ENCODE measurements at regions not wholly inside any gene's neighbourhood (a gene's known extent, or its start where the extent isn't known, plus 50 kb on each side); places are given as distances from the start of the nearest gene placed in this dataset.
A peak's percentile ranks its signal among the peaks of the same experiment; 100 is the strongest.

- no peak overlapping the region for H3K4me2 ChIP-seq (ENCODE audit: low read length, poor library complexity, severe bottlenecking)
- H3K14ac ChIP-seq (ENCODE audit: low read length in 2 of 2), result no peak overlapping the region
- no peaks in the 10 kb centered on the region for H3K27me3 ChIP-seq (ENCODE audit: control insufficient read depth in 1 of 2, insufficient read depth in 1 of 2, low read length in 2 of 2)
- no peak for DNase-seq
- H3K18ac ChIP-seq (ENCODE audit: low read depth in 1 of 2, low read length in 2 of 2), result no peak overlapping the region
- no peak overlapping the region for H3K9ac ChIP-seq (ENCODE audit: low read length)
- no peak overlapping the region for H3K27ac ChIP-seq (ENCODE audit: low read length, poor library complexity, severe bottlenecking)
- H2AK5ac ChIP-seq (ENCODE audit: low read length, severe bottlenecking), result no peak overlapping the region
- no peak overlapping the region for H2BK12ac ChIP-seq (ENCODE audit: low read length in 2 of 2)
- no peak overlapping the region for H3K23ac ChIP-seq (ENCODE audit: low read length in 2 of 2)
- H3K9me3 ChIP-seq (ENCODE audit: control insufficient read depth, low read length), result no peaks in the 10 kb centered on the region
- H2BK5ac ChIP-seq (ENCODE audit: low read depth, low read length, poor library complexity, severe bottlenecking), result no peak overlapping the region
- no peaks in the 10 kb centered on the region for H3K4me1 ChIP-seq (ENCODE audit: control insufficient read depth, insufficient read depth, low read depth, low read length)
- H2AFZ ChIP-seq (ENCODE audit: low read depth, low read length), result no peak overlapping the region
- no peak overlapping the region for H3K4me3 ChIP-seq (ENCODE audit: insufficient read depth in 1 of 2, low read depth in 1 of 2, low read length in 2 of 2)
- WGBS, result 91% methylated on average over 6 of the region's 6 CpGs
- H2BK120ac ChIP-seq (ENCODE audit: low read depth, low read length), result no peak overlapping the region
- no peak overlapping the region for H4K91ac ChIP-seq (ENCODE audit: low read length)
- no peaks in the 10 kb centered on the region for H3K79me1 ChIP-seq (replicated peaks; ENCODE audit: low read length, poor library complexity, severe bottlenecking)
- H4K8ac ChIP-seq (ENCODE audit: low read length), result no peak overlapping the region
- H3K4ac ChIP-seq (ENCODE audit: low read depth in 1 of 2, low read length in 2 of 2), result no peak overlapping the region
- no peaks in the 10 kb centered on the region for H3K36me3 ChIP-seq (ENCODE audit: control insufficient read depth in 1 of 2, insufficient read depth in 2 of 2, low read depth in 1 of 2, low read length in 2 of 2)
- no peak overlapping the region for H2BK15ac ChIP-seq (ENCODE audit: low read depth, poor library complexity, severe bottlenecking)
These were observed 1147.1 kb upstream of the LRRTM3 start for GRCh38 chr10:65778753-65779152.

- no peak overlapping the region for H2BK120ac ChIP-seq (ENCODE audit: low read depth, low read length)
- no peak overlapping the region for H3K18ac ChIP-seq (ENCODE audit: low read depth in 1 of 2, low read length in 2 of 2)
- no peak overlapping the region for H3K14ac ChIP-seq (ENCODE audit: low read length in 2 of 2)
- H2BK15ac ChIP-seq (ENCODE audit: low read depth, poor library complexity, severe bottlenecking), result no peak overlapping the region
- H3K4me2 ChIP-seq (ENCODE audit: low read length, poor library complexity, severe bottlenecking), result no peak overlapping the region
- H3K4ac ChIP-seq (ENCODE audit: low read depth in 1 of 2, low read length in 2 of 2), result no peak overlapping the region
- no peak overlapping the region for H4K8ac ChIP-seq (ENCODE audit: low read length)
- H3K4me1 ChIP-seq (ENCODE audit: control insufficient read depth, insufficient read depth, low read depth, low read length), result no peaks in the 10 kb centered on the region
- peak overlapping the region; percentile 70 for H4K91ac ChIP-seq (ENCODE audit: low read length)
- H3K27me3 ChIP-seq (ENCODE audit: control insufficient read depth in 1 of 2, insufficient read depth in 1 of 2, low read length in 2 of 2), result no peaks in the 10 kb centered on the region
- H2BK12ac ChIP-seq (ENCODE audit: low read length in 2 of 2), result no peak overlapping the region
- H3K9me3 ChIP-seq (ENCODE audit: control insufficient read depth, low read length), result no peaks in the 10 kb centered on the region
- H3K27ac ChIP-seq (ENCODE audit: low read length, poor library complexity, severe bottlenecking), result no peak overlapping the region
- H3K23ac ChIP-seq (ENCODE audit: low read length in 2 of 2), result no peak overlapping the region
- H3K9ac ChIP-seq (ENCODE audit: low read length), result no peak overlapping the region
- no peak overlapping the region for H2AFZ ChIP-seq (ENCODE audit: low read depth, low read length)
- WGBS, result 92% methylated on average over 5 of the region's 5 CpGs
- H3K79me1 ChIP-seq (replicated peaks; ENCODE audit: low read length, poor library complexity, severe bottlenecking), result no peaks in the 10 kb centered on the region
- no peak overlapping the region for H2BK5ac ChIP-seq (ENCODE audit: low read depth, low read length, poor library complexity, severe bottlenecking)
- H3K4me3 ChIP-seq (ENCODE audit: insufficient read depth in 1 of 2, low read depth in 1 of 2, low read length in 2 of 2), result no peak overlapping the region
- H3K36me3 ChIP-seq (ENCODE audit: control insufficient read depth in 1 of 2, insufficient read depth in 2 of 2, low read depth in 1 of 2, low read length in 2 of 2), result no peaks in the 10 kb centered on the region
- no peak overlapping the region for H2AK5ac ChIP-seq (ENCODE audit: low read length, severe bottlenecking)
- no peak for DNase-seq
These were observed 1145.9 kb upstream of the LRRTM3 start for GRCh38 chr10:65779985-65780384.

DNA sequence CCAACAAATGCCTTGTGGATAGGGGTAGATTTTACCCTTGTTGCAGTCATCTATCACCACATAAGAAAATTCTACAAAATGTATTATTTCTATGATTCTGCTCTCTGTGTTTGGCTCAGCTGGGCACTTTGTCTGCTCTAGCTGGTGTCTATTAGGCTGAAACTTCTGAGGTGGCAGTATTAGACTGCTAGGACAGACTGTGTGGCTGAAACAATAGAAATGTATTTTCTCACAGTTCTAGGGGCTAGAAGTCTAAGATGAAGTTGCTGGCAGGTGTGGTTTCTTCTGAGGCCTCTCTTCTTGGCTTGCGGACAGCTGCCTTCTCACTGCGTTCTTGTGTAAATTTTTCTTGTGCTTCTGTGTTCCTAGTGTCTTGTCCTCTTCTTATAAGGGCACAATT is 1139.6 kb upstream of the LRRTM3 start:
- H3K36me3 ChIP-seq (ENCODE audit: control insufficient read depth in 1 of 2, insufficient read depth in 2 of 2, low read depth in 1 of 2, low read length in 2 of 2), result no peaks in the 10 kb centered on the region
- no peak overlapping the region for H3K9ac ChIP-seq (ENCODE audit: low read length)
- H3K79me1 ChIP-seq (replicated peaks; ENCODE audit: low read length, poor library complexity, severe bottlenecking), result no peaks in the 10 kb centered on the region
- H4K91ac ChIP-seq (ENCODE audit: low read length), result no peak overlapping the region
- H2BK12ac ChIP-seq (ENCODE audit: low read length in 2 of 2), result no peak overlapping the region
- no peak overlapping the region for H2BK15ac ChIP-seq (ENCODE audit: low read depth, poor library complexity, severe bottlenecking)
- H2AFZ ChIP-seq (ENCODE audit: low read depth, low read length), result no peak overlapping the region
- no peak overlapping the region for H3K23ac ChIP-seq (ENCODE audit: low read length in 2 of 2)
- no peak overlapping the region for H4K8ac ChIP-seq (ENCODE audit: low read length)
- H2AK5ac ChIP-seq (ENCODE audit: low read length, severe bottlenecking), result no peak overlapping the region
- H3K9me3 ChIP-seq (ENCODE audit: control insufficient read depth, low read length), result peaks cover 3% of the 10 kb centered on the region
- no CpG with 5 or more reads among the region's 2 CpGs for WGBS
- H3K4me3 ChIP-seq (ENCODE audit: insufficient read depth in 1 of 2, low read depth in 1 of 2, low read length in 2 of 2), result no peak overlapping the region
- H3K18ac ChIP-seq (ENCODE audit: low read depth in 1 of 2, low read length in 2 of 2), result no peak overlapping the region
- H3K27me3 ChIP-seq (ENCODE audit: control insufficient read depth in 1 of 2, insufficient read depth in 1 of 2, low read length in 2 of 2), result no peaks in the 10 kb centered on the region
- no peak overlapping the region for H2BK120ac ChIP-seq (ENCODE audit: low read depth, low read length)
- H3K4me2 ChIP-seq (ENCODE audit: low read length, poor library complexity, severe bottlenecking), result no peak overlapping the region
- H3K14ac ChIP-seq (ENCODE audit: low read length in 2 of 2), result no peak overlapping the region
- H2BK5ac ChIP-seq (ENCODE audit: low read depth, low read length, poor library complexity, severe bottlenecking), result no peak overlapping the region
- no peak overlapping the region for H3K4ac ChIP-seq (ENCODE audit: low read depth in 1 of 2, low read length in 2 of 2)
- no peak for DNase-seq
- H3K4me1 ChIP-seq (ENCODE audit: control insufficient read depth, insufficient read depth, low read depth, low read length), result no peaks in the 10 kb centered on the region
- H3K27ac ChIP-seq (ENCODE audit: low read length, poor library complexity, severe bottlenecking), result no peak overlapping the region

- Histone ChIP-seq H3K9me3 (ENCODE audit: control insufficient read depth, low read length) (peaks cover 3% of the 10 kb centered on the region), H3K18ac (ENCODE audit: low read depth in 1 of 2, low read length in 2 of 2) (no peak overlapping the region), H2BK15ac (ENCODE audit: low read depth, poor library complexity, severe bottlenecking) (no peak overlapping the region), H2BK5ac (ENCODE audit: low read depth, low read length, poor library complexity, severe bottlenecking) (no peak overlapping the region), H4K8ac (ENCODE audit: low read length) (no peak overlapping the region), H2AFZ (ENCODE audit: low read depth, low read length) (no peak overlapping the region), H3K14ac (ENCODE audit: low read length in 2 of 2) (no peak overlapping the region), H3K79me1 (replicated peaks; ENCODE audit: low read length, poor library complexity, severe bottlenecking) (no peaks in the 10 kb centered on the region), H3K36me3 (ENCODE audit: control insufficient read depth in 1 of 2, insufficient read depth in 2 of 2, low read depth in 1 of 2, low read length in 2 of 2) (no peaks in the 10 kb centered on the region), H3K23ac (ENCODE audit: low read length in 2 of 2) (no peak overlapping the region), H3K4ac (ENCODE audit: low read depth in 1 of 2, low read length in 2 of 2) (no peak overlapping the region), H3K4me3 (ENCODE audit: insufficient read depth in 1 of 2, low read depth in 1 of 2, low read length in 2 of 2) (no peak overlapping the region), H2AK5ac (ENCODE audit: low read length, severe bottlenecking) (no peak overlapping the region), H3K27ac (ENCODE audit: low read length, poor library complexity, severe bottlenecking) (no peak overlapping the region), H2BK120ac (ENCODE audit: low read depth, low read length) (no peak overlapping the region), H4K91ac (ENCODE audit: low read length) (no peak overlapping the region), H3K4me2 (ENCODE audit: low read length, poor library complexity, severe bottlenecking) (no peak overlapping the region), H2BK12ac (ENCODE audit: low read length in 2 of 2) (no peak overlapping the region), H3K4me1 (ENCODE audit: control insufficient read depth, insufficient read depth, low read depth, low read length) (no peaks in the 10 kb centered on the region), H3K27me3 (ENCODE audit: control insufficient read depth in 1 of 2, insufficient read depth in 1 of 2, low read length in 2 of 2) (no peaks in the 10 kb centered on the region), H3K9ac (ENCODE audit: low read length) (no peak overlapping the region)
- no CpG with 5 or more reads among the region's 1 CpG for WGBS
- no peak for DNase-seq
These were observed 1138.3 kb upstream of the LRRTM3 start for GRCh38 chr10:65787571-65787970.

Measured in mesenchymal stem cell (in vitro differentiated cells and primary cell).